PC-9 (cell line): ENCODE measurements at regions not wholly inside any gene's neighbourhood (a gene's known extent, or its start where the extent isn't known, plus 50 kb on each side); places are given as distances from the start of the nearest gene placed in this dataset.

Experiments used
- BruUV-seq: library from RNA; stranded (reverse); fragments of 400-500 nt; replicated peaks from 2 replicates; lab custom pipeline; 2021; lab: Mats Ljungman, UMichigan
- CTCF ChIA-PET: fragments of 300-600 bp; sonication (Branson Sonifier 250); formaldehyde crosslinking; loops from one replicate; lab custom pipeline; 2022; ENCODE audit warnings: antibody characterized with exemption; lab: Charles Lee
- POLR2A ChIA-PET: fragments of 300-600 bp; sonication (Branson Sonifier 250); formaldehyde crosslinking; loops from one replicate; lab custom pipeline; 2022; ENCODE audit warnings: antibody characterized with exemption; ENCODE audit not compliant: unreplicated experiment; lab: Charles Lee
- DNase-seq, 2 experiments: peaks; one replicate each; pipeline versions ENCODE4 v3.0.0 to v3.0.0-alpha.2; 2015 to 2022; ENCODE audit warnings: mixed read lengths in 1 of 2
- H2AFZ ChIP-seq: fragments of 200-600 bp; sonication (generic); 2 replicates; pipeline ENCODE4 v1.8.1; 2017; ENCODE audit warnings: antibody characterized with exemption
- H3F3A ChIP-seq: fragments of 200-600 bp; sonication (generic); 2 replicates; pipeline ENCODE4 v1.8.1; 2017; ENCODE audit warnings: antibody characterized with exemption, mild to moderate bottlenecking, low read depth; ENCODE audit not compliant: insufficient read depth
- H3K27ac ChIP-seq: fragments of 200-600 bp; sonication (generic); 2 replicates; pipeline ENCODE4 v1.6.1; 2016; ENCODE audit warnings: mixed run types
- H3K27me3 ChIP-seq: fragments of 200-600 bp; sonication (generic); 2 replicates; pipeline ENCODE4 v1.6.1; 2016; ENCODE audit warnings: low read depth, mixed run types; ENCODE audit not compliant: insufficient read depth
- H3K36me3 ChIP-seq: fragments of 200-600 bp; sonication (generic); 2 replicates; pipeline ENCODE4 v1.6.1; 2016; ENCODE audit warnings: low read depth, mixed run types
- H3K4me1 ChIP-seq: fragments of 200-600 bp; sonication (generic); replicated peaks from 2 replicates; pipeline ENCODE4 v1.6.1; 2016; ENCODE audit warnings: mixed run types; ENCODE audit not compliant: insufficient read depth
- H3K4me2 ChIP-seq: fragments of 200-600 bp; sonication (generic); 2 replicates; pipeline ENCODE4 v1.6.1; 2017; ENCODE audit warnings: mixed run types
- H3K4me3 ChIP-seq: fragments of 200-600 bp; sonication (generic); 2 replicates; pipeline ENCODE4 v1.6.1; 2016; ENCODE audit warnings: mixed run types
- H3K79me2 ChIP-seq: fragments of 200-600 bp; sonication (generic); 2 replicates; pipeline ENCODE4 v1.6.1; 2017; ENCODE audit warnings: low read depth, mixed run types
- H3K9me2 ChIP-seq: fragments of 200-600 bp; sonication (generic); 2 replicates; pipeline ENCODE4 v1.8.1; 2017; ENCODE audit warnings: mild to moderate bottlenecking; ENCODE audit not compliant: insufficient read depth
- H3K9me3 ChIP-seq: fragments of 200-600 bp; sonication (generic); 2 replicates; pipeline ENCODE4 v1.8.1; 2016; ENCODE audit warnings: low read depth; ENCODE audit not compliant: insufficient read depth
- H4K20me1 ChIP-seq: fragments of 200-600 bp; sonication (generic); 2 replicates; pipeline ENCODE4 v1.8.1; 2017; ENCODE audit not compliant: insufficient read depth
- EZH2 ChIP-seq: fragments of 200-600 bp; sonication (generic); IDR thresholded peaks from 2 replicates; pipeline ENCODE4 v1.8.0; 2017; ENCODE audit warnings: antibody characterized with exemption, low read depth
- intact Hi-C: fragments of 100-400 bp; cut with micrococcal nuclease; formaldehyde crosslinking; loops from one replicate; pipeline ENCODE4 v1.10.0; 2022; ENCODE audit not compliant: unreplicated experiment
- TF ChIP-seq, protein P1 (sequence below): fragments of 200-600 bp; sonication (generic); conservative IDR thresholded peaks from 2 replicates; pipeline ENCODE4 v1.6.1; 2017; ENCODE audit warnings: mixed run types, antibody characterized with exemption, mild to moderate bottlenecking, moderate library complexity

GRCh38 chr10:29005988-29006387 is 282.9 kb upstream of the LYZL1 start:
- no peaks in the 10 kb centered on the region for H3K9me2 ChIP-seq
- no peaks in the 10 kb centered on the region for H4K20me1 ChIP-seq
- CTCF ChIA-PET = no interaction called here
- no peaks in the 10 kb centered on the region for H3K36me3 ChIP-seq
- no peak overlapping the region for H2AFZ ChIP-seq
- no peak overlapping the region for H3K4me3 ChIP-seq
- H3K4me2 ChIP-seq = no peak overlapping the region
- BruUV-seq = no TSS peak
- H3K4me1 ChIP-seq = no peaks in the 10 kb centered on the region
- no peak for TF ChIP-seq EZH2
- TF ChIP-seq, protein P1, sequence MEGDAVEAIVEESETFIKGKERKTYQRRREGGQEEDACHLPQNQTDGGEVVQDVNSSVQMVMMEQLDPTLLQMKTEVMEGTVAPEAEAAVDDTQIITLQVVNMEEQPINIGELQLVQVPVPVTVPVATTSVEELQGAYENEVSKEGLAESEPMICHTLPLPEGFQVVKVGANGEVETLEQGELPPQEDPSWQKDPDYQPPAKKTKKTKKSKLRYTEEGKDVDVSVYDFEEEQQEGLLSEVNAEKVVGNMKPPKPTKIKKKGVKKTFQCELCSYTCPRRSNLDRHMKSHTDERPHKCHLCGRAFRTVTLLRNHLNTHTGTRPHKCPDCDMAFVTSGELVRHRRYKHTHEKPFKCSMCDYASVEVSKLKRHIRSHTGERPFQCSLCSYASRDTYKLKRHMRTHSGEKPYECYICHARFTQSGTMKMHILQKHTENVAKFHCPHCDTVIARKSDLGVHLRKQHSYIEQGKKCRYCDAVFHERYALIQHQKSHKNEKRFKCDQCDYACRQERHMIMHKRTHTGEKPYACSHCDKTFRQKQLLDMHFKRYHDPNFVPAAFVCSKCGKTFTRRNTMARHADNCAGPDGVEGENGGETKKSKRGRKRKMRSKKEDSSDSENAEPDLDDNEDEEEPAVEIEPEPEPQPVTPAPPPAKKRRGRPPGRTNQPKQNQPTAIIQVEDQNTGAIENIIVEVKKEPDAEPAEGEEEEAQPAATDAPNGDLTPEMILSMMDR = no peak
- H3K27ac ChIP-seq = no peak overlapping the region
- no peaks in the 10 kb centered on the region for H3K9me3 ChIP-seq
- DNase-seq = no peak
- intact Hi-C loops = no loop called here
- no peaks in the 10 kb centered on the region for H3K79me2 ChIP-seq
- H3K27me3 ChIP-seq = no peaks in the 10 kb centered on the region
- POLR2A ChIA-PET = no interaction called here
- H3F3A ChIP-seq = no peaks in the 10 kb centered on the region

GRCh38 chr10:29007370-29007747 is 281.5 kb upstream of the LYZL1 start:
- Histone ChIP-seq H4K20me1 (no peaks in the 10 kb centered on the region), H3K4me3 (no peak overlapping the region), H3K36me3 (no peaks in the 10 kb centered on the region), H3K27ac (no peak overlapping the region), H2AFZ (no peak overlapping the region), H3K9me2 (no peaks in the 10 kb centered on the region), H3K4me1 (no peaks in the 10 kb centered on the region), H3K79me2 (no peaks in the 10 kb centered on the region), H3K4me2 (no peak overlapping the region), H3K9me3 (no peaks in the 10 kb centered on the region), H3K27me3 (no peaks in the 10 kb centered on the region), H3F3A (no peaks in the 10 kb centered on the region)
- intact Hi-C loops = no loop called here
- CTCF ChIA-PET = no interaction called here
- TF ChIP-seq, protein P1 = no peak
- no peak for TF ChIP-seq EZH2
- no peak for DNase-seq
- BruUV-seq = no TSS peak
- POLR2A ChIA-PET = no interaction called here

- Histone ChIP-seq H3K9me2 (no peaks in the 10 kb centered on the region), H3K79me2 (no peaks in the 10 kb centered on the region), H4K20me1 (no peaks in the 10 kb centered on the region), H3K4me2 (no peak overlapping the region), H3K4me3 (no peak overlapping the region), H3F3A (no peaks in the 10 kb centered on the region), H3K9me3 (no peaks in the 10 kb centered on the region), H3K4me1 (no peaks in the 10 kb centered on the region), H3K27ac (no peak overlapping the region), H3K27me3 (no peaks in the 10 kb centered on the region), H2AFZ (no peak overlapping the region), H3K36me3 (no peaks in the 10 kb centered on the region)
- intact Hi-C loops = no loop called here
- ChIA-PET POLR2A (no interaction called here), CTCF (no interaction called here)
- no peak for DNase-seq
- TF ChIP-seq, protein P1 = no peak
- no peak for TF ChIP-seq EZH2
- BruUV-seq = no TSS peak
Observed at GRCh38 chr10:29007748-29008610, 280.9 kb upstream of the LYZL1 start.
